GM18867 (cell line): ENCODE measurements at regions not wholly inside any gene's neighbourhood (a gene's known extent, or its start where the extent isn't known, plus 50 kb on each side); places are given as distances from the start of the nearest gene placed in this dataset.

Experiments
- ATAC-seq: cut with Tn5 transposase; IDR thresholded peaks from one replicate; pipeline ENCODE4 v1.9.1; 2021; ENCODE audit warnings: mild to moderate bottlenecking, moderate library complexity; ENCODE audit not compliant: unreplicated experiment

DNA sequence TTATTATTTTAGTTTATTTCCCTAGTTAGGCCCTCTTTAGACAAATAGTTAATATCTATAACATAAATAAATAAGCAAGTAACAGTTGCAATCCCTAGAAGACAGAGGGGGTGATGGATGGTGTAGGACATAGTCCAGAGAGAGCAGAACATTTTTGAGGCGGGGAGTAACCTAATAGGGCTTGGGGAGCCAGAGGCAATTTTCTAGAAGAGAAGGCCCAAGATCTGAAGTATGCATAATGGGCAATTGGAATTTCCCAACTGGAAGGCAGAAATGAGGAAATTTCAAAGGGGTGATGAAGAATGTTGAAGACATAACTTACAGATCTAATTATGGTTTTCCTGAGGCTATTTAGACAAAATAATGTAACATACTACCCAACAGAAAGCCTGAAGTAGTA, 525.7 kb downstream of the TUSC7 start:
- ATAC-seq: no peak

DNA sequence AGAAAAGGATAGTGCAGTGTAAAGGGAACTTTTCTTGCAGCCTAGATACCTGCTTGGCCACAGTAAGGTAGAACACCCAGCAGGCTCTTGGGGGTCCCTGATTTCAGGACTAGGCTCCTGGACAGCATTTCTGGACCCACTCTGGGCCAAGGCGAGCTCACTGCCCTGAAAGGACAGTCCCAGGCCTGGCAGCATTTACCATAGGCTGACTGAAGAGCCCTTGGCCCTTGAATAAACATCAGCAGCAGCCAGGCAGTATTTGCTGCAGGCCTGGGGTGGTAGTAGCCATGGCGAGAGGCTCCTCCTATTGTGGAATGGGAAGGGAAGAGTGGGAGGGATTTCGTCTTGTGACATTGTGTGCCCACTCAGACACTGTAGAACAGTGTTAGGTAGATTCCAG, 529.2 kb downstream of the TUSC7 start:
- no peak for ATAC-seq

DNA sequence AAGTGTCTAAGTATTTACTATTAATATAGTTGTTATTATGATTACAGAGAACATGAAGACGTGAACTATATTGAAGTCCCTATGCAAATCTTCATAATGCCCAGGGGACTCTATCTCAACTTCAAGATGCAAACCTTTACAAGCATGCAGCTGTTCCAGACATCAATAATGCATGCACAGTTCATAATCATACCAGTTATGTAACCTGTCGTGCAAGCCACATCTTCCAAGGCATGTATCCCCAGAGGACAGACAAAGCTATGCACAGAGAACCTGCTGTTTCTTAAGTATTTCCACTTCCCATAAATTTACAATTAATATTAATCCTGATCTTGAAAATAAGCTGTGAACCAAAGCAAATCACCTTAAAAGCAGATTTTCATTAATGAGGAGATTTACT, 534.1 kb downstream of the TUSC7 start:
- no peak for ATAC-seq

DNA sequence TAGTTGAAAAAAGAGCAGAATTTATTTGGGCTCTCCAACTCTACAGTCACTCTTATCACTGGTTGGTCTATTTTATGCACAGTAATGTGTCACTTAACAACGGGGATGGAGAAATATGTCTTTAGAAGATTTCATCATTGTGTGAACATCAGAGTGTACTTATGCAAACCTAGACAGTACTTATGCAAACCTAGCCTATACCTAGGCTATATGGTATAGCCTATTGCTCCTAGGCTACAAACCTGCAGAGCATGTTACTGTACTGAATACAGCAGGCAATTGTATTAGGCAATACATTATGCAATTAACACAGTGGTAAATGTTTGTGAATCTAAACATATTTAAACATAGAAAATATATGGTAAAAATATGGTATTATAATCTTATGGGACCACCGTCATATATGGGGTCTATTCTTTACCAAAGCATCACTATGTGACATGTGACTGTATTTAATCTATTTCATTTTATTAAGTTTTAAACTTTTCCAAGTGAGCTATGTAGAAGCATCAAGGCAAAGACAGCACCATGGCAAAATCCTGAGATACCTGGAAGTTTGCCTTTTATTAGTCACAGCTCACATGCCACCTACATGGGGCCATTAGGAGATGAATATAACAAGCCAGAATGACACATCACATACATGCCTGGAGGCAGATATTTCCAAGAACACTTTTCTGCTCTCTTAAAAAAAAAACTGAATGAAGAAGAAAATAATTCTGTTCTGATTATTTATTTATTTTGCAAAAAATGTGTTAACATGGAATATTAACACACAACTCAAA, 537.4 kb downstream of the TUSC7 start:
- ATAC-seq: no peak

DNA sequence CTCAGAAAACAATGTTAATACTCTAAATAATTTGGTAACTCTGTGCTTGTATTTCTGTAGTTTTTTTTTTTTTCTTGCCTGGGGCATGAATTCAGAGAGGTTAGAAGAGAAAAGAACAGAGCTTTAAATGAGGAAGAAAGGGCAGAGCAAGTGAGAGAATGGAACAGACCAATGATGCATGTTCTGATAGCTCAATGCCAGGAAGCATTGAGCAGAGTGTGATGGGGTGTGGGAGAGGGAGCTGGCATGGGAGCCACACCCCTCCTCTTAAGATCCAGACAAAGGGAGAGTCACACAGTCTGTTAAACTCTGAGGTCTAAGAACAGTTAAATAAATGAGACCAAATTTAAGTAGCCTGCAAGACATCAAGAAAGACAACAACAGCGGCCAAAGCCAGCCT, 538.6 kb downstream of the TUSC7 start:
- no peak for ATAC-seq

DNA sequence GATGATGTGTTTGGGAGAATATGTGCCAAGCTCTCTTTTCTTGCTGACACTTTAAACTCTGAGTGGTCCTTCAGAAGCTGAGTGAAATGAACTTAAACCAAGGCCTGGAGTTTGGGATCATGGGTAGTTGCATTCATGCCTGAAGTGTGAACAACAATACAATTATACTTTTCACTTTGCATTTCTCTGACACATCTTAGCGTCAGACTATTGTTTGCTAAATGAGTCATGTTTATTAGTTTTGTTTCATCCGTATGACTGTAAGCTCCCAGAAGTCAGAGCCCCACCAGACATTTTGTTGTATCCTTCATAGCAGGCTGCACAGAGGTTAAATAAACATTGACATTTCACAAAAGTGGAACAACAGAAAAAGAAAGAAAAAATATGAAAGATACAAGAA, 542.6 kb downstream of the TUSC7 start:
- no peak for ATAC-seq

DNA sequence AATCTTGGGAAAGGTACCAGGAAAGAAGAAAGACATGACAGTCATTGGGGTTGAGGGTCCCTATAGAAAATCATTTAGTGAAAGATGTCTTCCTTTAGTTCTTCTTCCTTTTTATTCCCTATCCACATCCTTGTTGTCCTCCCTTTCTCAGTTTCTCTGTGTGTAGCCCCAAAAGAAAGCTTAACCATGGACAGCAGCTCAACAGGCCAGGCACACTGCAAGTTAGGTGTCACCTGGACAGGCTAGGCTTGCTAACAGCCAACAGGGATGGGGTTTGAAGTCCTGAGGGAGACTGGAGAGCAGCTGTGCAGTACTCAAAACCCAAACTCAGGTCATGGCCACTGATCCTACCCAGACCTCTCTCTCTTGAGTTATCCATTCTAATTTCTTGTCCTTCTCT, 543.1 kb downstream of the TUSC7 start:
- no peak for ATAC-seq

DNA sequence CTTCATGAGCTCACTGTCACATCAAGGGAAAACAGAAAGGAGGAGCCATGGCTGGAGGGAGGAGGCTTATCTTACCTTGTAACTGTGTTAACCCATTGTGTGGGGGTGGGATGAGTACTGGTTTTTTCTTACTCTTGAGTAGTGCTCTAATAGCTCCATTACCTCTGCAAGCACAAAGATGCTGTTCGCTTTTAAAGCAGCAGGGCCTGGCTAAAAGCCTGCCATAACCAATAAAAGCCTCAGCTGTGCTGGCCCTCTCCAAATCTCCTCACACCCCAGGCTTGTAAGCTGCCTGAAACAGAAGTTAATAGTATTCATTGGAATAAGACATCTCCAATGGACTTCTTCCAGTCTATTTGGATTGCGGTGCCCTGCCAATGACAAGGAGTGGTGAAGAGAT, 544.1 kb downstream of the TUSC7 start:
- no peak for ATAC-seq

DNA sequence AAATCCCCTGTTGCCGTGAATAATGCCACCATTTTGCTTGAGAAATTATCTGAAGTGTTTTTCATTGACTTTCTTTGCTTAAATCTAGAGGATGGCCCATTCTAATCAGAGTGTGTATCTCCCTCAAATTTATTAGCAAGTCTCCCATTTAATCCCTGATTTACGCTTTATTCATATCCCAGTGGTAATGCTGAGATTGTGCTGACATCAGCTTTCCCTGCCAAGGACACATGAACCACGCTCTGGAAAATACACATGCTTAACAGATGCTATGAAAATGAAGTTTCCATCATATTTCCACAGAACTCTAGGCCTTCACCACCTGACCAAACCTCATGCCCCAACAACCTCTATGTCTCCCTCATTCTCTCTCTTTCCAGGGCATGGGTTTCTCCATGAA, 545.4 kb downstream of the TUSC7 start:
- no peak for ATAC-seq

DNA sequence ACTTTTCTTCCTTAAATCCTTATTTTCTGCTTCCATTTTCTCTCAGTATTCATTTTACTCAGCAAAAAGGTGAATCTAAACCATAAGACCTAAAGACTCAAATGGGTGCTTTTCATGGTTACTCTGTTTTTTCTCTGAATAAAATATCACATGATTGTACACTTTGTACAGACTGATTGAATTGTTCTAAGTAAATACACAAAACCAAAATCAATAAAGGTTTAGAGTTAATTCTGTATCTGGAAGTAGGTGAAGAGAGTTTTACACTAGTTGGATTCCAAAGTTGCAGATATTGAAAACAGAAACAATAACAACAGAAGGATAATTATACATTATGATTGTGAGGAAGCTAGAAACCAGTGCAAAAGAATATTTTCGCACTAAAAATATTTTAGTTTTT, 546.2 kb downstream of the TUSC7 start:
- no peak for ATAC-seq

DNA sequence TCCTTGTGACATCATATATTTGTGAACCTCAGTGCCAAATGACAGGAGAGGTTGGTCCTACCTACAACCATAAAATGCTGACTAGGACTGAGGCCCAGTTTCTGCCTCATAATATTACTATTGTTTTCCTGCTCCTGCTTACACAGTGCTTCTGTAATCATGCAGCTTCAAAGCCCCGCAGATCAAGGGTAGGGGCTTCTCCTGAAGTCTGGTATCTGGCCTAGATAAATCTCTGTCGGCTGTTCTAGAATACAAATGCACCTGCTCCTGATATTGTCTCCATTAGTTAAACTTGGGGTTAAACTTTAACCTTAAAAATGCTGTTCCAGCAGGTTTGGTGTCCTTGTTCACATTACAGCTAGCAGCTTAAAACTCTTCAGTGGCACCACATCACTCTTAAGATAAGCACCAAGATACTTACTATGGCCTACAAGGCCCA, 552.4 kb downstream of the TUSC7 start:
- ATAC-seq: no peak

DNA sequence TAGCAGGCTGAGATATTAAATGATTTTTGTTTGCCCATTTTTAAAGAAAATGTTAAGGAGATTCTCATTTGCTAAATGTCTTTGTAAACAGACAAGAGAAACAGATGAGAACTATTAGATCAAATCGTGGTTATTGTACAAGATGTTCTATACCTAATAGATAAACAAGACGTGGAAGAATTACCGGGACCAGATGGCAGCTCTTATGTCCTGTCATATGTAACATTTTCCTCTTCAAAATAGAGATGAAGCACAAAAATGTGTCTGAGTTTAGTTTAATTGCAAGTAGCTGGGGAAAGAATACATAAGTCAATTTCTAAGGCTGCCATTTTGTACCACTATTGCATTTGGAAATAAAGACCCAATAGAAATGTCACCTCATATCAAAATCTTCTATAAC, 553.7 kb downstream of the TUSC7 start:
- no peak for ATAC-seq

DNA sequence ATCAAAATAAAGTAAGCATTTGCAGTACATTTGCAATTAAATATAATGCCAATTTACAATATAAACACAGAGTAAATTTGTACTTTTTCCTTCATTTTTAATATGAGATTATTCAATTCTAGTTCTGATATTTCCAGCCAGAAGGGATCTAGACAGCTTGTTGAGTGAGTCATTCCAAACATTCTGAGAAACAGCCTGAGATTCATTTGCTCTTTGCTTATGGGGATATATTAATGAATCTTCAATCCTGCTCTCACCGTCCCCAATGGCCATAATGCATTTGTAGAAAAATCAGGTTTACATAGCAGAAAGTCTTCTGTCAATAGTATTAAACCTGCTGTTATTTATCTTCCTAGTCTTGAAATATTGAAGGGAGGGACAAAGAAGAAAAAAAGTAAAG, 554.2 kb downstream of the TUSC7 start:
- no peak for ATAC-seq

DNA sequence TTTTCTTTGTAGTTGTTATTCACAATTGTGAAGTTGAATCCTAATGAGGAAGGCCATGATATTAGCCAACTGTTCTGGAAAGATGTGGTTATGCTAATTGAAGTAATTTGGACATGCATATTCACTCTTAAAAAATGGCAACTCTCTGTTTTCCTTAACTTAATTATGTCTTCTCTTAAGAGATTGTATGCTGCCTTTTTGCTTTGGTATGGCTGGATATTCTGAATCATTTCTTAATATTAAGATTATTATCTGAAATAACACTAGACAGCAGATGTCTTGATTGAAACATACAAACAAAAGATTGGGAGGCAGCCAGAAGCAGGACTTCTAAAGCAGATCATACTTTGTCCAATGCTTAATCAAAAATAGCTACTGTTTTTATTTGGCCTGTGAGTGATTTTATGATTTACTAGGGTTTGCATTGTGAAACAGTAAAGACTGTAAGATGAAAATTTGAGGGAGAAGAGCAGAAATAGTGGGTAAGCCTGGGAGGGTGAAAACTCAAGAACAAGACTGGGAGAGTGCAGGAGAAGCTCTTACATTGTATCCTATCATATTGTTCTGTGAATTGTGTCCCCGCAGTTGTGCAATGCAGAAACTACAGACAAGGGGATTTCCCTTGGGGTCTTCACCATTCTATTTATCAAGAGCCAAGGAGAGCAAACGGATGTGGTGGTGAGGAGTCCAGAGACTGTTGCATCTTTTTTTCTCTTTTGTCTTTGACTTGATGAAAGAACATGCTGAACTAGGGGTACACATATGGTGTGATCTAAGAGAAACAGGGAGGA, 554.8 kb downstream of the TUSC7 start:
- no peak for ATAC-seq

DNA sequence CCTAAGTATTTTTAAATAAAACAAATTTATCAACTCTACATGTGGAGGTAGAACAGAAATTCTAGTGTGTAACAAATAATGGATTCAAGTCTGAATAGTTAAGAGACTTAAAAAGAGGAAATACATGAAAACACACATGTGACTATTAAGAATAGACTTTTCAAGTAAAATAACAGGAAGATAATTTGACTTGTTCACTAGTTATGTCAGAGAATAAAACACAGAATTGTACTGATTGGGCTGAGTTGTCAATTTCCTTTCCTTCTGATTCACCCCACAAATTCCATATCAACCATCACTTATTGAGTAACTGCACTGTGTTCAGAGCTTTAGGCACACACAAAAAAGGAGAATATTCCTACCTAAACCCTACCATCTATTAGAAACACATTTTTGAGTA, 557.2 kb downstream of the TUSC7 start:
- ATAC-seq: no peak

DNA sequence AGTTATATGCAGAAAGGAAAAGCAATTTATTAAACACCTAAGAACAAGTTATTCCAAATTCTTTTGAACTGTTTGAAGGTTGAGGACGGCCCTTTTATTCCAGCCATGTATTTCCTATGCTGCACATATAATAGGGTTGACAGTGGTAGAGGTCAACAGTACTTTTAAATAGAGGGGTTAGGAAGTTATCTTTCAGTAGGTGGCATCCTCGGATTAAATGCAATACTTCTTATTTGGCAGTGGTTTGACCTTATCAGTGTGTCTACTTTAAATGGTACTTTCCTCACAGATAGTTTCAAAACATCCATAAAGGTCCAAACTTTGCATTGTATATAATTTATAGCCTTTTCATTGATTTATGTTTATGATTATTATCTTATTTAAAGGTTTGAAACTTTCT, 558.7 kb downstream of the TUSC7 start:
- ATAC-seq: no peak

DNA sequence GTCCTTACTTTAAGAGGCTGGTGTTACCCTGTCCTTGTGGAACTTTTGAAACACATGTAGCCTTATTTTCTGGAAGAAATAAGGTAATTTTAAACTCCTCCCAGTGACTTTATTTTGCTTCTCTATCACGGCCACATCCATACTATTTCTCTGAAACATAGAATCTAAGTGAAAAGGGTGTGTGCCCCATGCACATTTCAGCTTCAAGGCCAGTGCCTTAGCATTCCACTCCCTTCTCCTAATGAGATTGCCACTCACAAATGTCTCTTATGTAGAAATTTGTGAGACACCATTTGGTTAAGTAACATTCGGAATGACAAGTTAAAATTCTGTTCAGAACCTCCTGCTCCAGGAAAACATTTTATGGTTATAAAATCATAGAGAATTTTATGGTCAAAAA, 562.7 kb downstream of the TUSC7 start:
- ATAC-seq: no peak

DNA sequence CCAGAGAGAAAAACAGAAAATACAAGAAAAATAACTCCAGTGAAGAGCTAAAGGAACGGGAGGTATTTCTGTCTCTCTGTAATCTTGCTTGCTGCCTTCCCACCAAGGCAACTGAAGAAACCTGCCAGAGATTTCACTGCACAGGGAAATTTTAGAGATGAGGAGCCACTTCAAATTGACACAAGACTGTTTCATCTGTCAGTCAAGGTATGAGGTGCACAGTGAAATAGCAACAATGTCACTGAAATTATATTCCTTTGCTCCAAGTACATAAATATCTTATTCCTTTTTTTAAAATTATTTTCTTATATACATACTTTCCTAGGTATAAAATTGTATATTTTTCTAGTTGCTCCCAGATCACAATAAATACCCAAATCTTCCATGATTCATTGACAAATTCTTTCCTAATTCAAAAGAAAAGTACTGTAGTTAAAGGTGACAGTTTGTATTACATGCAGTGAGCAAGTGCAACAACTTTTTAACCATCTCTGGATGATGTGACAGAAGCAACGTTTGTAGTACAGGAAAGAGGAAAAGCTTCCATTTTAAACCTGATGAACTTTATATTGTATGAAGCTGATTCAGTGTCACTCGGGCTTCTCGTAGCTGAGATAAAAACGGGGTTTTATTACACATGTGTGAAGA, 563.4 kb downstream of the TUSC7 start:
- ATAC-seq: no peak

DNA sequence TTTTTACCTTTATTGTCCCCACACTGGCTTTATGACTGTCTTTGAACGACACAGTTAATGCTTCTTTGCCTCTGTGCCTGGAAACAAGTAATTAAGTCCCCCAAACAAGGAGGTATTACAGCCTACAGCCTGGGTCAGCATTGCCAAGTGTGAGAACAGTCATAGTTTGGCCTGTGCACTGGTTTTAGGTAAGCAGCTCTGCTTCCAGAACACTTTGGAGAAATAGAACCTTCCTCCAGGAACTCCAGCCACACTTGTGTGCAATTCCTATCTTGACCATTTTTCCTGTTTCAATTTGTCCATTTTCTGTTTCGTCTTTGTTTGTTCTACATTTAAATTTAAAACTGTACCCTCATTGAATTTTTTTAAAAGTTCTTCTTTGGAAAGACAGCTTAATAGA, 568.2 kb downstream of the TUSC7 start:
- ATAC-seq: no peak

DNA sequence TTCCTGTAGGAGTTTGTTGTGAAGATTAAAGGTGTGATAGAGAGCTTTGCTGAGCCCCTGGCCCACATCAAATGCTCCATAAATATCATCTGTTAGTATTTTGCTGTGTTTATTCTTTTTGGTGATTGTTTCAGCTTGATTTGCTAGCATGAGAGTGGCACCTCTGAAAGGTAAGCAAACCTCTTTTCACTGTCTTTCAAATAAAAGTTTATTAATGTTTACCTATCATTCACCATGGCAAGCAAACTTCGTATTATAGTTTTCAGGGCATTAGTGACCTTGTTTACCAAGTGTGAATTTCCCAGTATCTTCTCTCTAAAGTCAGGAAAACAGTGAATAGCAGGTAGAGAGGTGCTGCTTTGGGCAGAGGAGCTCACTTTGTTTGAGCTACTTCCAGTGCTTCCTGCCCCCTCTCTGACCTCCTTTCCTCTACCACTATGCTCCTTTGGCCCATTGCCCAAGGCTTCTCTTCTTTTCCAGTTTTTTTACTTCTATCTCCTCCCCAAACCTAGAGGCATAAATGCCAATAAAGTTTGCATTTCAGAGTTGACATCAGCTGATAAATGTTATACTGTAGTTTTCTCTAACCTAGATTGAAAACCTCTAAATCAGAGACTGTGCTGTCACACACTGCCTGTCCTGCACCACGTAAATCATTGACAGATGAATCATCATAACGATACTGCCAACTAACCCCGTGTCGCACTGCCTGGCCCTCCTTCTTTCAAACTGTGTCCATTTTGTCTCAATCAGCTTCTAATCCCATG, 569.0 kb downstream of the TUSC7 start:
- ATAC-seq: peak; percentile 99

DNA sequence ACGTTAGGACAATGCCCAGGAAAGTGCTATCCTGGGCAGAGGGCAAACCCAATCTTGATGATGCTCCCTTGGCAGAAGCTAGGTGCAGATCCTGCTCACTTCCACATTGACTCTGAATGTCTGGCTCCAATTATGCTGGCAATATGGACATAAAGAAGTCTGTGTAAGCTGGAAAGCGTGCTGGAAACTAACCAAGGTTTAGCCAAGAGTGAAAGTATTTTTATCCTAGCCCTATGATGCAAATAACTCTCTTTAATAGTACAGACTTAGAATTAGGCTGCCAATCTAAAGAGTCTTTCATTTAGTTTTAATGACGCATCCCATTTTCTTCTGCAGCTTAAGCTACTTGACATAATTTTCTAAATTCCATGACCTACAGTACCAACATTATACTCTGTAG, 571.8 kb downstream of the TUSC7 start:
- ATAC-seq: no peak
